ENCODE measurements at regions not wholly inside any gene's neighbourhood (a gene's known extent, or its start where the extent isn't known, plus 50 kb on each side); places are given as distances from the start of the nearest gene placed in this dataset.

DNA sequence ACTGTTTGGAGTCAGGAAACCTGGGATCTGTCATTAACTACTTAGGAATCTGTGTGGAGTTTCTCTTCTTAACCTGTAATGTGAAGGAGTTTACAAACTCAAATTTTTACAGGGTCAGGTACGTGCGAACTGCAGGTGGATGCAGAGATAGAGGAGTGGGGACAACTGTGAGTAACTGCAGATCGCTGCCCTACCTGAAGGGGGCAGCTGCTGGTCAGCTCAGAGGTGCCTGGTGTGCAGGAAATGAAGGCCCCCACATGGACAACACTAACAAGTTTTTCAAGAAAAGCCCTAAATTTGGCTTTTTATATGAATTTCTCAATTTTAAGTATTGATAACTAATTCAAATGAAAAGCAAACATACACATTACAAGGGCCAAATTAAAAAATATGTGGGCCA lies 380.0 kb downstream of the REEP3 start:
- TF ChIP-seq CTCF (IDR thresholded peaks at IDR 0.05), result no peak
- no peak for TF ChIP-seq POLR2A (IDR thresholded peaks at IDR 0.05)

All from Peyer's patch (tissue), 4 donors.